ENCODE measurements at regions not wholly inside any gene's neighbourhood (a gene's known extent, or its start where the extent isn't known, plus 50 kb on each side); places are given as distances from the start of the nearest gene placed in this dataset.

DNA sequence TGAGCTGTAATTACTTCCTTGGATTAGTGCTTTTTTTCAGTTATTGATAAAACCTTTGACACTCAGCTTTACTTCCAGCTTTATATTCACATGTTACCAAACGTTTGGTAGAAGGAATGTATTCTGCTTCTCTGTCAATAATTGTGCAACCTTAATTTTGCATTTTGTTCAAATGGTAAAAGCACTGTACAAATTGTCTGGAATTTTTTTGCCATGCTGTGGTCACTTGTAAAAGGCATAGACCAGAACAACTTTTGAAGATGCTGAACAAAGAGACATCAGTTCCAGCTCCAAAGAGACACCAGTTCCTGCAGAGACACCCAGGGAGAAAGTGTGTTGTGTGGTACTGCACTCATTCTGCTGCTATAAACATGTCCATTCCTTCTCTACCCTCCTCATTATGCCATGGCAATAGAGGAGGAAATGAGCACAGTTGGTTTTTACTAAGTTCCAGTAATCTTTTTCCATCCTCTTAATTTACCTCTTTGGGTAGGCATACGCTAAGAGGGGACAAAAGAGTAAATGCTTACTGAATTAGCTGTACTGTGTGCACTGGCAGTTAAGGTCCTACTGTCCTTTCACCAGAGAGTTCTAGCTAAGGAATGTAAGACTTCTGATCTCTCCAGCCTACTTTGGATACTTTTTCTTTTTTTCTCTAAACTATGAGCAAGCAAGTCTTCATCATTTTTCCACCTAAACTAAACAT is 387.4 kb downstream of the FGF10 start:
- H3K27ac ChIP-seq (ENCODE audit: low read depth, low read length), result no peak overlapping the region

GRCh38 chr5:44001236-44001635 is 388.0 kb downstream of the FGF10 start:
- no peaks in the 10 kb centered on the region for H3K9me3 ChIP-seq (ENCODE audit: insufficient read depth, low read length)
- H3K79me2 ChIP-seq (ENCODE audit: insufficient read depth, low read length), result no peaks in the 10 kb centered on the region
- no peak for TF ChIP-seq EZH2phosphoT487 (conservative IDR thresholded peaks at IDR 0.05; ENCODE audit: low read length)
- no peak for TF ChIP-seq CTCF (IDR thresholded peaks at IDR 0.05; ENCODE audit: insufficient read depth, low read length, poor library complexity, severe bottlenecking)
- no peak overlapping the region for H3K9ac ChIP-seq (ENCODE audit: low read length)
- H3K9me2 ChIP-seq (replicated peaks; ENCODE audit: insufficient read depth, low read length), result no peaks in the 10 kb centered on the region
- H3K36me3 ChIP-seq (ENCODE audit: low read length), result no peaks in the 10 kb centered on the region
- no peaks in the 10 kb centered on the region for H4K20me1 ChIP-seq (ENCODE audit: low read depth, low read length)
- H3K4me2 ChIP-seq (ENCODE audit: low read depth, low read length, poor library complexity, severe bottlenecking), result no peak overlapping the region
- no peak overlapping the region for H2AFZ ChIP-seq (ENCODE audit: low read depth, low read length, severe bottlenecking)
- no peaks in the 10 kb centered on the region for H3F3A ChIP-seq (ENCODE audit: insufficient read depth)
- no peak overlapping the region for H3K27ac ChIP-seq (ENCODE audit: low read depth, low read length)
- H3K4me3 ChIP-seq (ENCODE audit: insufficient read depth, low read length, poor library complexity, severe bottlenecking), result no peak overlapping the region
- H3K27me3 ChIP-seq (ENCODE audit: low read length), result no peaks in the 10 kb centered on the region

More for the DNA sequence above, 387.4 kb downstream of the FGF10 start:
- Histone ChIP-seq H3K4me2 (ENCODE audit: low read depth, low read length, poor library complexity, severe bottlenecking) (no peak overlapping the region), H3F3A (ENCODE audit: insufficient read depth) (no peaks in the 10 kb centered on the region), H3K9ac (ENCODE audit: low read length) (no peak overlapping the region), H3K27me3 (ENCODE audit: low read length) (no peaks in the 10 kb centered on the region), H3K36me3 (ENCODE audit: low read length) (no peaks in the 10 kb centered on the region), H2AFZ (ENCODE audit: low read depth, low read length, severe bottlenecking) (no peak overlapping the region), H3K79me2 (ENCODE audit: insufficient read depth, low read length) (no peaks in the 10 kb centered on the region), H3K4me3 (ENCODE audit: insufficient read depth, low read length, poor library complexity, severe bottlenecking) (no peak overlapping the region), H4K20me1 (ENCODE audit: low read depth, low read length) (no peaks in the 10 kb centered on the region), H3K9me2 (replicated peaks; ENCODE audit: insufficient read depth, low read length) (no peaks in the 10 kb centered on the region), H3K9me3 (ENCODE audit: insufficient read depth, low read length) (no peaks in the 10 kb centered on the region)
- TF ChIP-seq CTCF (IDR thresholded peaks at IDR 0.05; ENCODE audit: insufficient read depth, low read length, poor library complexity, severe bottlenecking) (no peak), EZH2phosphoT487 (conservative IDR thresholded peaks at IDR 0.05; ENCODE audit: low read length) (no peak)

DNA sequence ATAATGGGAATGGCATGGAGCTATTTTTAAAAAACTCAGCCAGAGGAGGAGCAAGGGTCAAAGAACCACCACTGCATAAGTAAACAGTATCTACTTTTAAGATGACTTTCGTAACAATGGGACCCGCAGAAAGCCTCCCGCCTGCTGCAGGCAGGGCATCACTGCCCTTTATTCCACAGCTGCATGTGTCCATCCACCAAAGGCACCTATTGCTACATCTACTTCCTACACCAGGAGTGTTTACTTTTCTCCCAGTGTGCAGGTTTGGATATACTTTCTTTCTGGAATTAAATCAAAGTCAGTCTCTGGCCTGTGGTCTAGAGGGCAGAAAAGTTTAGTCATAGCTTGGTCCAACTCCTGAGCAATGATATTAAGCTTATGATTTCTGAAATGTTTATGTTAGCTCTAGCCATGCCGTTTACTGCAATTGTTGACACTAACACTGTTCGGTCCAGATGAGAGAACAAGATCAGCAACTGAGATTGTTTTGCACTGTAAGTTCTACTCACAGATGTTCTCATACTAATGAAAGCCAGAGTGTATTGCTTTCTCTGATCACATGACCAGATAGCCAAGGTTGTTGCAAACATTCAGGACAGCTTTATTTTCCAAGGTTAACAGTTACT is 391.5 kb downstream of the FGF10 start:
- H3K4me3 ChIP-seq (ENCODE audit: insufficient read depth, low read length, poor library complexity, severe bottlenecking), result no peak overlapping the region
- H3K27me3 ChIP-seq (ENCODE audit: low read length), result no peaks in the 10 kb centered on the region
- H3K9me3 ChIP-seq (ENCODE audit: insufficient read depth, low read length), result no peaks in the 10 kb centered on the region
- H4K20me1 ChIP-seq (ENCODE audit: low read depth, low read length), result no peaks in the 10 kb centered on the region
- H3K9ac ChIP-seq (ENCODE audit: low read length), result no peak overlapping the region
- H3F3A ChIP-seq (ENCODE audit: insufficient read depth), result no peaks in the 10 kb centered on the region
- no peaks in the 10 kb centered on the region for H3K36me3 ChIP-seq (ENCODE audit: low read length)
- no peak overlapping the region for H3K4me2 ChIP-seq (ENCODE audit: low read depth, low read length, poor library complexity, severe bottlenecking)
- no peaks in the 10 kb centered on the region for H3K79me2 ChIP-seq (ENCODE audit: insufficient read depth, low read length)
- no peak for TF ChIP-seq CTCF (IDR thresholded peaks at IDR 0.05; ENCODE audit: insufficient read depth, low read length, poor library complexity, severe bottlenecking)
- no peak for TF ChIP-seq EZH2phosphoT487 (conservative IDR thresholded peaks at IDR 0.05; ENCODE audit: low read length)
- no peak overlapping the region for H3K27ac ChIP-seq (ENCODE audit: low read depth, low read length)
- H3K9me2 ChIP-seq (replicated peaks; ENCODE audit: insufficient read depth, low read length), result no peaks in the 10 kb centered on the region
- no peak overlapping the region for H2AFZ ChIP-seq (ENCODE audit: low read depth, low read length, severe bottlenecking)

All from SU-DHL-6 (cell line).